Naive thymus-derived CD4-positive, alpha-beta T cell (primary cell): ENCODE measurements at regions not wholly inside any gene's neighbourhood (a gene's known extent, or its start where the extent isn't known, plus 50 kb on each side); places are given as distances from the start of the nearest gene placed in this dataset.
"Not testable (repeated sequence)": the region's sequence is repeated elsewhere in the genome, so short reads cannot be mapped to it uniquely, and the experiment has no call there.

Source experiments
- ATAC-seq: fragments of 150-1000 bp; cut with Tn5 transposase; 2 replicates; pipeline ENCODE4 v1.10.0; 2021; ENCODE audit warnings: mild to moderate bottlenecking, moderate library complexity
- CTCF ChIA-PET: fragments of 350-600 bp; sonication (Branson Sonifier 250); formaldehyde crosslinking; loops from one replicate; lab custom pipeline; 2021; ENCODE audit warnings: antibody characterized with exemption; lab: Charles Lee
- POLR2A ChIA-PET: fragments of 350-600 bp; sonication (Branson Sonifier 250); formaldehyde crosslinking; loops from one replicate; lab custom pipeline; 2021; ENCODE audit warnings: antibody characterized with exemption, inconsistent platforms; lab: Charles Lee
- DNase-seq, 9 donors: peaks; one replicate each; pipeline versions ENCODE4 v3.0.0 to v3.0.0-alpha.2; 2020 to 2022; ENCODE audit warnings: mixed read lengths in 1 of 9
- H3K27ac ChIP-seq: one replicate; pipeline ENCODE4 v1.7.0; 2013; ENCODE audit warnings: mild to moderate bottlenecking, low read depth, low read length, moderate library complexity
- H3K27me3 ChIP-seq, 2 donors: one replicate each; pipeline ENCODE4 v1.7.0; 2013; ENCODE audit warnings: low read length in 2 of 2, mild to moderate bottlenecking in 2 of 2, moderate library complexity in 2 of 2; ENCODE audit not compliant: control insufficient read depth in 2 of 2, insufficient read depth in 2 of 2
- H3K36me3 ChIP-seq, 3 experiments: 1 replicate in 2 of 3; 2 replicates in 1 of 3; pipeline ENCODE4 v1.7.0; 2013; ENCODE audit warnings: low read length in 3 of 3, mild to moderate bottlenecking in 3 of 3, moderate library complexity in 1 of 3; ENCODE audit not compliant: insufficient read depth in 3 of 3, control insufficient read depth in 2 of 3
- H3K4me1 ChIP-seq, 2 donors: one replicate each; pipeline ENCODE4 v1.7.0; 2013; ENCODE audit warnings: low read length in 2 of 2, mild to moderate bottlenecking in 2 of 2, moderate library complexity in 1 of 2; ENCODE audit not compliant: control insufficient read depth in 2 of 2, insufficient read depth in 2 of 2
- H3K4me3 ChIP-seq: 2 replicates; pipeline ENCODE4 v1.7.0; 2013; ENCODE audit warnings: mild to moderate bottlenecking, low read length
- H3K9me3 ChIP-seq, 3 experiments: 1 replicate in 2 of 3; 2 replicates in 1 of 3; pipeline ENCODE4 v1.7.0; 2013; ENCODE audit warnings: low read length in 3 of 3; ENCODE audit not compliant: control insufficient read depth in 2 of 3
- H3K27ac Mint-ChIP-seq, 9 donors: one replicate each; pipeline ENCODE4 v1.8.0; 2020 to 2022; ENCODE audit warnings: mixed read lengths in 9 of 9, mild to moderate bottlenecking in 8 of 9, moderate library complexity in 5 of 9, inconsistent platforms in 2 of 9
- H3K27me3 Mint-ChIP-seq, 5 donors: one replicate each; pipeline ENCODE4 v1.8.0; 2021 to 2022; ENCODE audit warnings: mixed read lengths in 5 of 5, mild to moderate bottlenecking in 1 of 5
- H3K36me3 Mint-ChIP-seq, 5 donors: one replicate each; pipeline ENCODE4 v1.8.0; 2020 to 2022; ENCODE audit warnings: mixed read lengths in 5 of 5, mild to moderate bottlenecking in 3 of 5, inconsistent platforms in 1 of 5
- H3K4me1 Mint-ChIP-seq, 7 donors: one replicate each; pipeline ENCODE4 v1.8.0; 2020 to 2022; ENCODE audit warnings: mixed read lengths in 7 of 7, mild to moderate bottlenecking in 3 of 7, inconsistent platforms in 1 of 7
- H3K4me3 Mint-ChIP-seq, 10 donors: one replicate each; pipeline ENCODE4 v1.8.0; 2020 to 2022; ENCODE audit warnings: mild to moderate bottlenecking in 10 of 10, mixed read lengths in 10 of 10, moderate library complexity in 6 of 10, inconsistent platforms in 2 of 10
- H3K9me3 Mint-ChIP-seq, 11 donors: one replicate each; pipeline ENCODE4 v1.8.0; 2020 to 2022; ENCODE audit warnings: mixed read lengths in 11 of 11, mild to moderate bottlenecking in 4 of 11, inconsistent platforms in 1 of 11, moderate library complexity in 1 of 11
- intact Hi-C, 2 donors: fragments of 100-400 bp; cut with micrococcal nuclease; formaldehyde crosslinking; loops; one replicate each; pipeline ENCODE4 v1.15.1; 2023

- no peaks in the 10 kb centered on the region for H3K27me3 Mint-ChIP-seq
- intact Hi-C loops: no loop called here
- H3K27me3 ChIP-seq: no peaks in the 10 kb centered on the region
- DNase-seq (no peak), ATAC-seq (no peak)
- H3K4me1 Mint-ChIP-seq: no peaks in the 10 kb centered on the region
- H3K27ac Mint-ChIP-seq: no peak overlapping the region
- no peaks in the 10 kb centered on the region for H3K36me3 ChIP-seq
- H3K9me3 ChIP-seq: no peaks in the 10 kb centered on the region
- no peaks in the 10 kb centered on the region for H3K4me1 ChIP-seq
- H3K4me3 ChIP-seq: no peak overlapping the region
- ChIA-PET POLR2A (no interaction called here), CTCF (no interaction called here)
- no peak overlapping the region for H3K4me3 Mint-ChIP-seq
- H3K36me3 Mint-ChIP-seq: peaks cover 0 to 4% (median 0%) of the 10 kb centered on the region in 5 donors
- peaks cover 0 to 12% (median 4%) of the 10 kb centered on the region in 11 donors for H3K9me3 Mint-ChIP-seq
- H3K27ac ChIP-seq: no peak overlapping the region
These were observed 1274.4 kb downstream of the ROBO2 start for GRCh38 chr3:78314327-78314726.

DNA sequence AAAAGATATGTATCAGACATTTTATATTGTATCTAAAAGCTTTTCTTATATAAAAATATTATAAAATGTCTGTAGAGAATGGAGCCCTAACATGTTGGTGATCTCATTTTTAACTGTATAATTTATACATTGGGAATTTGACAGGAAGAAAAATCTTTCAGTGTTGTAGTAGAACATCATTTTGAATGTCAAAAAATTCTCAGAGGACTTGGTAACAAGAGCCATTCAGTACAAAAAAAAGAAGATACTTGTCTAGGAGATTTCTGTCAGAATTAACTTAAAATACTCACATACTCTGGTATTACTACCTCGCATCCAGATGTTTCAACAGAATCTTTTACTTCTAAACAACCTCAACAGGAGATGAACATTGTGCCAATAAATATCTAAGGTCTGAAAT is 1277.9 kb downstream of the ROBO2 start:
- no peaks in the 10 kb centered on the region for H3K27me3 ChIP-seq
- Mint-ChIP-seq H3K36me3 (no peaks in the 10 kb centered on the region), H3K4me3 (no peak overlapping the region), H3K4me1 (no peaks in the 10 kb centered on the region), H3K27ac (no peak overlapping the region), H3K9me3 (peaks cover 0 to 10% (median 3%) of the 10 kb centered on the region in 11 donors), H3K27me3 (no peaks in the 10 kb centered on the region)
- POLR2A ChIA-PET: no interaction called here
- no peak overlapping the region for H3K27ac ChIP-seq
- ATAC-seq: no peak
- no peaks in the 10 kb centered on the region for H3K4me1 ChIP-seq
- no peaks in the 10 kb centered on the region for H3K9me3 ChIP-seq
- intact Hi-C loops: no loop called here
- CTCF ChIA-PET: no interaction called here
- DNase-seq: no peak
- H3K36me3 ChIP-seq: no peaks in the 10 kb centered on the region
- H3K4me3 ChIP-seq: no peak overlapping the region

DNA sequence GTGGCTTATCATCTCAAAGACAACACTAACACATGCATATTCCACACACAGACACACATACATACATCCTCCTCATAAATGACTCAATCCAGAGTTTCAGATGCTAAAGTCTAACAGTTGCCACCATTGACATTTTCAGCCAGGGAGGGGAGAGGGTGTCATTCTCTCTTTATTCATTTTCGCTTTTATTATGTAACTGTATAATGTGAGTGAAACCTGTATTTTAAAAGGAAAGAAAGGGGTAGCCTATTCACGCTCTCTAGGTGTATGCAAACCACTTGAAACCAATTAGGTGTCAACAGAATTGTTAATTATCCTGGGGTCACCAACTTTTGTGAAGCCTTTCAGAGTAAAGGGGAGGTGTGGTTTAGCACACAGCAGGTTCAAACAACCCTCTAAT is 1282.9 kb downstream of the ROBO2 start:
- ChIA-PET CTCF (no interaction called here), POLR2A (no interaction called here)
- no peaks in the 10 kb centered on the region for H3K27me3 Mint-ChIP-seq
- peaks cover 0 to 4% (median 0%) of the 10 kb centered on the region in 5 donors for H3K36me3 Mint-ChIP-seq
- no peak overlapping the region for H3K4me3 Mint-ChIP-seq
- DNase-seq (no peak), ATAC-seq (no peak)
- H3K27ac ChIP-seq: no peak overlapping the region
- H3K9me3 ChIP-seq: no peaks in the 10 kb centered on the region
- H3K36me3 ChIP-seq: no peaks in the 10 kb centered on the region
- no peak overlapping the region for H3K4me3 ChIP-seq
- peaks cover 0 to 24% (median 10%) of the 10 kb centered on the region in 11 donors for H3K9me3 Mint-ChIP-seq
- intact Hi-C loops: no loop called here
- H3K4me1 ChIP-seq: no peaks in the 10 kb centered on the region
- peaks cover 0 to 1% (median 0%) of the 10 kb centered on the region in 7 donors for H3K4me1 Mint-ChIP-seq
- H3K27me3 ChIP-seq: no peaks in the 10 kb centered on the region
- no peak overlapping the region for H3K27ac Mint-ChIP-seq

DNA sequence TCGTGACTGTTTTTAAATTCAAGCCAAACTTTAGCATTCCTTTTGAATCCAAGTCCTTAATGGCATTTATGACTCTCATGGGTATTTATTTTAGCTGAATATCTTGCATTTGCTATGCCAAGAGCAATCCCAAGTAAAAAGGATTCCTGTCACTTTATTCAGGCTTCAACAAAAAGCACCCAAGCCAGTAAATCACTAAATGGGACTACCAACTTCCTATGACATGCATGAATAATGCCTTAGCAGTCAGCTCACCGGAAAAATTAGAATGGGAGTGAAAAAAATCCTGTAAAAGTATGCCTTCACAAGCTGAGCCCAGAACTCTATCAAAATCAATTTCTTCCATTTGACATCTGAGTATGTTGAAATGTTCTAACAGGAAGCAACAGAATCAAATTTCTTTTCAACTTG is 1297.9 kb downstream of the ROBO2 start:
- Mint-ChIP-seq H3K36me3 (no peaks in the 10 kb centered on the region), H3K4me1 (no peaks in the 10 kb centered on the region), H3K4me3 (no peak overlapping the region), H3K9me3 (peaks cover 0 to 13% (median 3%) of the 10 kb centered on the region in 11 donors), H3K27me3 (no peaks in the 10 kb centered on the region), H3K27ac (no peak overlapping the region)
- DNase-seq (no peak), ATAC-seq (no peak)
- CTCF ChIA-PET: no interaction called here
- Histone ChIP-seq H3K4me3 (no peak overlapping the region), H3K36me3 (no peaks in the 10 kb centered on the region), H3K27ac (no peak overlapping the region), H3K27me3 (no peaks in the 10 kb centered on the region), H3K9me3 (no peaks in the 10 kb centered on the region), H3K4me1 (no peaks in the 10 kb centered on the region)
- POLR2A ChIA-PET: no interaction called here
- intact Hi-C loops: no loop called here

- no peaks in the 10 kb centered on the region for H3K4me1 Mint-ChIP-seq
- Histone ChIP-seq H3K27ac (no peak overlapping the region), H3K4me3 (no peak overlapping the region), H3K36me3 (no peaks in the 10 kb centered on the region), H3K9me3 (no peaks in the 10 kb centered on the region), H3K4me1 (no peaks in the 10 kb centered on the region), H3K27me3 (no peaks in the 10 kb centered on the region)
- H3K36me3 Mint-ChIP-seq: no peaks in the 10 kb centered on the region
- POLR2A ChIA-PET: no interaction called here
- no peak overlapping the region for H3K4me3 Mint-ChIP-seq
- DNase-seq: no peak
- no peak for ATAC-seq
- CTCF ChIA-PET: no interaction called here
- H3K27me3 Mint-ChIP-seq: no peaks in the 10 kb centered on the region
- H3K27ac Mint-ChIP-seq: no peak overlapping the region
- intact Hi-C loops: no loop called here
- H3K9me3 Mint-ChIP-seq: peaks cover 0 to 13% (median 3%) of the 10 kb centered on the region in 11 donors
These were observed 1298.5 kb downstream of the ROBO2 start for GRCh38 chr3:78338405-78338804.

- ChIA-PET POLR2A (no interaction called here), CTCF (no interaction called here)
- DNase-seq (no peak), ATAC-seq (no peak)
- H3K4me3 Mint-ChIP-seq: no peak overlapping the region
- Histone ChIP-seq H3K36me3 (no peaks in the 10 kb centered on the region), H3K9me3 (no peaks in the 10 kb centered on the region), H3K4me1 (no peaks in the 10 kb centered on the region), H3K27me3 (no peaks in the 10 kb centered on the region), H3K27ac (no peak overlapping the region), H3K4me3 (no peak overlapping the region)
- no peaks in the 10 kb centered on the region for H3K4me1 Mint-ChIP-seq
- no peaks in the 10 kb centered on the region for H3K36me3 Mint-ChIP-seq
- peaks cover 0 to 22% (median 7%) of the 10 kb centered on the region in 11 donors for H3K9me3 Mint-ChIP-seq
- no peaks in the 10 kb centered on the region for H3K27me3 Mint-ChIP-seq
- intact Hi-C loops: no loop called here
- no peak overlapping the region for H3K27ac Mint-ChIP-seq
These were observed 1303.3 kb downstream of the ROBO2 start for GRCh38 chr3:78343221-78343620.

- H3K27me3 Mint-ChIP-seq, H3K4me3 Mint-ChIP-seq, H3K27me3 ChIP-seq, H3K36me3 Mint-ChIP-seq, H3K4me3 ChIP-seq, H3K27ac ChIP-seq, H3K4me1 ChIP-seq, ATAC-seq, POLR2A ChIA-PET, CTCF ChIA-PET, H3K36me3 ChIP-seq, DNase-seq, H3K4me1 Mint-ChIP-seq, H3K27ac Mint-ChIP-seq, H3K9me3 ChIP-seq, intact Hi-C loops: not testable (repeated sequence)
- peaks cover 0 to 22% (median 7%) of the 10 kb centered on the region in 11 donors for H3K9me3 Mint-ChIP-seq
These were observed 1304.4 kb downstream of the ROBO2 start for GRCh38 chr3:78344267-78344666.
